HFFc6 (cell line): ENCODE measurements at regions not wholly inside any gene's neighbourhood (a gene's known extent, or its start where the extent isn't known, plus 50 kb on each side); places are given as distances from the start of the nearest gene placed in this dataset.

Experiments used
- DNase-seq: peaks from one replicate; pipeline ENCODE4 v3.0.0-alpha.2; 2018
- H3K27ac Mint-ChIP-seq: 2 replicates; pipeline ENCODE4 v1.8.0; 2020; ENCODE audit warnings: mild to moderate bottlenecking, mixed read lengths
- H3K27me3 Mint-ChIP-seq: 2 replicates; pipeline ENCODE4 v1.8.0; 2021; ENCODE audit warnings: mild to moderate bottlenecking, moderate library complexity, mixed read lengths; ENCODE audit not compliant: insufficient read depth
- H3K36me3 Mint-ChIP-seq: 2 replicates; pipeline ENCODE4 v1.8.0; 2021; ENCODE audit warnings: low read depth, mixed read lengths
- H3K4me1 Mint-ChIP-seq: 2 replicates; pipeline ENCODE4 v1.8.0; 2020; ENCODE audit warnings: low read depth, mixed read lengths
- H3K4me3 Mint-ChIP-seq: 2 replicates; pipeline ENCODE4 v1.8.0; 2020; ENCODE audit warnings: mild to moderate bottlenecking, moderate library complexity, mixed read lengths
- H3K9me3 Mint-ChIP-seq: 2 replicates; pipeline ENCODE4 v1.8.0; 2020; ENCODE audit warnings: mild to moderate bottlenecking, mixed read lengths
- CTCF ChIP-seq: fragments of 200-600 bp; sonication (generic); IDR thresholded peaks from 2 replicates; pipeline ENCODE4 v1.5.0; 2021; ENCODE audit warnings: antibody characterized with exemption, mild to moderate bottlenecking

GRCh38 chr5:75993183-75993582 lies 90.0 kb upstream of the SV2C start:
- Mint-ChIP-seq H3K27ac (no peak overlapping the region), H3K27me3 (no peaks in the 10 kb centered on the region; the same call in 1 of the 2 replicates), H3K9me3 (peaks cover 33% of the 10 kb centered on the region), H3K4me1 (no peaks in the 10 kb centered on the region), H3K4me3 (no peak overlapping the region), H3K36me3 (no peaks in the 10 kb centered on the region)
- no peak for DNase-seq
- TF ChIP-seq CTCF: no peak

- Mint-ChIP-seq H3K4me3 (no peak overlapping the region), H3K4me1 (no peaks in the 10 kb centered on the region), H3K27me3 (no peaks in the 10 kb centered on the region; the same call in 1 of the 2 replicates), H3K36me3 (no peaks in the 10 kb centered on the region), H3K9me3 (peaks cover 31% of the 10 kb centered on the region), H3K27ac (no peak overlapping the region)
- DNase-seq: no peak
- no peak for TF ChIP-seq CTCF
These were observed 90.4 kb upstream of the SV2C start for GRCh38 chr5:75992753-75993152.

GRCh38 chr5:75985077-75985476 lies 98.1 kb upstream of the SV2C start:
- TF ChIP-seq CTCF: no peak
- Mint-ChIP-seq H3K27ac (no peak overlapping the region), H3K4me1 (no peaks in the 10 kb centered on the region), H3K36me3 (no peaks in the 10 kb centered on the region; the same call in 1 of the 2 replicates), H3K9me3 (peaks cover 10% of the 10 kb centered on the region), H3K27me3 (no peaks in the 10 kb centered on the region; the same call in none of the 2 replicates), H3K4me3 (no peak overlapping the region)
- no peak for DNase-seq

GRCh38 chr5:75975496-75975895 lies 107.7 kb upstream of the SV2C start:
- Mint-ChIP-seq H3K4me1 (no peaks in the 10 kb centered on the region), H3K9me3 (peaks cover 30% of the 10 kb centered on the region), H3K36me3 (no peaks in the 10 kb centered on the region; the same call in 1 of the 2 replicates), H3K4me3 (no peak overlapping the region), H3K27ac (no peak overlapping the region), H3K27me3 (no peaks in the 10 kb centered on the region)
- no peak for DNase-seq
- no peak for TF ChIP-seq CTCF

- H3K36me3 Mint-ChIP-seq: peaks cover 5% of the 10 kb centered on the region; the same call in 1 of the 2 replicates
- no peak for TF ChIP-seq CTCF
- no peak overlapping the region for H3K4me3 Mint-ChIP-seq
- no peaks in the 10 kb centered on the region for H3K27me3 Mint-ChIP-seq
- H3K27ac Mint-ChIP-seq: no peak overlapping the region
- H3K9me3 Mint-ChIP-seq: peaks cover 36% of the 10 kb centered on the region
- DNase-seq: no peak
- no peaks in the 10 kb centered on the region for H3K4me1 Mint-ChIP-seq
These were observed 117.9 kb upstream of the SV2C start for GRCh38 chr5:75965292-75965691.

GRCh38 chr5:75964008-75964407 lies 119.2 kb upstream of the SV2C start:
- Mint-ChIP-seq H3K27ac (no peak overlapping the region), H3K4me3 (no peak overlapping the region), H3K27me3 (no peaks in the 10 kb centered on the region), H3K9me3 (peaks cover 30% of the 10 kb centered on the region), H3K36me3 (peaks cover 5% of the 10 kb centered on the region; the same call in 1 of the 2 replicates), H3K4me1 (no peaks in the 10 kb centered on the region)
- TF ChIP-seq CTCF: no peak
- DNase-seq: no peak
